ENCODE measurements at regions not wholly inside any gene's neighbourhood (a gene's known extent, or its start where the extent isn't known, plus 50 kb on each side); places are given as distances from the start of the nearest gene placed in this dataset.
A peak's percentile ranks its signal among the peaks of the same experiment; 100 is the strongest.

DNA sequence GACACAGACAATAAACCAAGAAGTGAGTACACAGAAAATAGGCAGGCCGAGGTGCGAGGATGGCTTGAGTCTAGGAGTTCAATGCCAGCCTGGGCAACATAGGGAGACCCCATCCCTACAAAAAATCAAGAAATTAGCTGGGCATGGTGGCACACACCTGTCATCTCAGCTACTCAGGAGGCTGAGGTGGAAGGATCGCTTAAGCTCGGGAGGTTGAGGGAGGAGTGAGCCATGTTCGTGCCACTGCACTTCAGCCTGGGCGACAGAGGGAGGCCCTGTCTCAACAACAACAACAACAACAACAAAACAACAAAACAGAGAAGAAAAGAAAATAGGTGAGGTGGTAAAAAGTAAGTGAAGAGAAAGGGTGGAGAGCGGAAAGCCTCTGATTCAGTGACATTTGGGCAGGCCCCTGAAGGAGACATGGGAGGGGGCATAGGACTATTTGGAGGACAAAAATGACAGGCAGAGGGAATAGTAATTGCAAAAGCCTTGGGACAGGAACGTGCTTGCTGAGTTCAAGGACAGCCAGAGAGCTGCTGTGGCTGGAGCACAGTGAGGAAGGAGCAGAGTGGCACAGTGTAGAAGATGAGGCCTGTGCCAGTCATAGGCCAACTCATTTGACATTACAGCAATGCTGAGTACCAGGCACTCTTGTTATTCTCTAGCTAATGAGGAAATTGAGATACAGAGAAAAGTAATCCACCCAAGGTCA lies 160.6 kb downstream of the VEGFA start (continued):
- TF ChIP-seq, protein P1, sequence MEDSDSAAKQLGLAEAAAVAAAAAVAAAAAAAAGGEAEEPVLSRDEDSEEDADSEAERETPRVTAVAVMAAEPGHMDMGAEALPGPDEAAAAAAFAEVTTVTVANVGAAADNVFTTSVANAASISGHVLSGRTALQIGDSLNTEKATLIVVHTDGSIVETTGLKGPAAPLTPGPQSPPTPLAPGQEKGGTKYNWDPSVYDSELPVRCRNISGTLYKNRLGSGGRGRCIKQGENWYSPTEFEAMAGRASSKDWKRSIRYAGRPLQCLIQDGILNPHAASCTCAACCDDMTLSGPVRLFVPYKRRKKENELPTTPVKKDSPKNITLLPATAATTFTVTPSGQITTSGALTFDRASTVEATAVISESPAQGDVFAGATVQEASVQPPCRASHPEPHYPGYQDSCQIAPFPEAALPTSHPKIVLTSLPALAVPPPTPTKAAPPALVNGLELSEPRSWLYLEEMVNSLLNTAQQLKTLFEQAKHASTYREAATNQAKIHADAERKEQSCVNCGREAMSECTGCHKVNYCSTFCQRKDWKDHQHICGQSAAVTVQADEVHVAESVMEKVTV (CRISPR knock-in tag; IDR thresholded peaks at IDR 0.05) = 0 out of 2 replicates have a peak, but pooled peaks have one; percentile 9
- TF ChIP-seq HNRNPUL1 (IDR thresholded peaks at IDR 0.05; ENCODE audit: low read length) (no peak), HDGF (IDR thresholded peaks at IDR 0.05) (0 out of 2 replicates have a peak, but pooled peaks have one; percentile 33), TGIF2 (CRISPR knock-in tag; IDR thresholded peaks at IDR 0.05) (no peak), E2F3 (CRISPR knock-in tag; IDR thresholded peaks at IDR 0.05) (no peak), KAT7 (CRISPR knock-in tag; IDR thresholded peaks at IDR 0.05; ENCODE audit: borderline replicate concordance) (no peak), JUND (IDR thresholded peaks at IDR 0.05; ENCODE audit: borderline replicate concordance, low read depth, low read length) (no peak), JUND (tag; IDR thresholded peaks at IDR 0.05; ENCODE audit: borderline replicate concordance, low read depth, low read length) (no peak), MCM3 (IDR thresholded peaks at IDR 0.05) (no peak), GABPA (tag; conservative IDR thresholded peaks at IDR 0.05; ENCODE audit: low read depth) (no peak), ZNF707 (CRISPR knock-in tag; conservative IDR thresholded peaks at IDR 0.05) (0 out of 2 replicates have a peak, but pooled peaks have one; percentile 37), HNRNPLL (IDR thresholded peaks at IDR 0.05; ENCODE audit: low read depth, low read length, poor library complexity, severe bottlenecking) (no peak), NFRKB (IDR thresholded peaks at IDR 0.05; ENCODE audit: low read depth) (no peak)
- TF ChIP-seq, protein P2, sequence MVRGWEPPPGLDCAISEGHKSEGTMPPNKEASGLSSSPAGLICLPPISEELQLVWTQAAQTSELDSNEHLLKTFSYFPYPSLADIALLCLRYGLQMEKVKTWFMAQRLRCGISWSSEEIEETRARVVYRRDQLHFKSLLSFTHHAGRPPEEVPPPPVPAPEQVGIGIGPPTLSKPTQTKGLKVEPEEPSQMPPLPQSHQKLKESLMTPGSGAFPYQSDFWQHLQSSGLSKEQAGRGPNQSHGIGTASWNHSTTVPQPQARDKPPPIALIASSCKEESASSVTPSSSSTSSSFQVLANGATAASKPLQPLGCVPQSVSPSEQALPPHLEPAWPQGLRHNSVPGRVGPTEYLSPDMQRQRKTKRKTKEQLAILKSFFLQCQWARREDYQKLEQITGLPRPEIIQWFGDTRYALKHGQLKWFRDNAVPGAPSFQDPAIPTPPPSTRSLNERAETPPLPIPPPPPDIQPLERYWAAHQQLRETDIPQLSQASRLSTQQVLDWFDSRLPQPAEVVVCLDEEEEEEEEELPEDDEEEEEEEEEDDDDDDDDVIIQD (CRISPR knock-in tag; IDR thresholded peaks at IDR 0.05) = no peak
- TF ChIP-seq, protein P3, sequence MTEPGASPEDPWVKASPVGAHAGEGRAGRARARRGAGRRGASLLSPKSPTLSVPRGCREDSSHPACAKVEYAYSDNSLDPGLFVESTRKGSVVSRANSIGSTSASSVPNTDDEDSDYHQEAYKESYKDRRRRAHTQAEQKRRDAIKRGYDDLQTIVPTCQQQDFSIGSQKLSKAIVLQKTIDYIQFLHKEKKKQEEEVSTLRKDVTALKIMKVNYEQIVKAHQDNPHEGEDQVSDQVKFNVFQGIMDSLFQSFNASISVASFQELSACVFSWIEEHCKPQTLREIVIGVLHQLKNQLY (CRISPR knock-in tag; conservative IDR thresholded peaks at IDR 0.05) = no peak
- TF ChIP-seq, protein P4, sequence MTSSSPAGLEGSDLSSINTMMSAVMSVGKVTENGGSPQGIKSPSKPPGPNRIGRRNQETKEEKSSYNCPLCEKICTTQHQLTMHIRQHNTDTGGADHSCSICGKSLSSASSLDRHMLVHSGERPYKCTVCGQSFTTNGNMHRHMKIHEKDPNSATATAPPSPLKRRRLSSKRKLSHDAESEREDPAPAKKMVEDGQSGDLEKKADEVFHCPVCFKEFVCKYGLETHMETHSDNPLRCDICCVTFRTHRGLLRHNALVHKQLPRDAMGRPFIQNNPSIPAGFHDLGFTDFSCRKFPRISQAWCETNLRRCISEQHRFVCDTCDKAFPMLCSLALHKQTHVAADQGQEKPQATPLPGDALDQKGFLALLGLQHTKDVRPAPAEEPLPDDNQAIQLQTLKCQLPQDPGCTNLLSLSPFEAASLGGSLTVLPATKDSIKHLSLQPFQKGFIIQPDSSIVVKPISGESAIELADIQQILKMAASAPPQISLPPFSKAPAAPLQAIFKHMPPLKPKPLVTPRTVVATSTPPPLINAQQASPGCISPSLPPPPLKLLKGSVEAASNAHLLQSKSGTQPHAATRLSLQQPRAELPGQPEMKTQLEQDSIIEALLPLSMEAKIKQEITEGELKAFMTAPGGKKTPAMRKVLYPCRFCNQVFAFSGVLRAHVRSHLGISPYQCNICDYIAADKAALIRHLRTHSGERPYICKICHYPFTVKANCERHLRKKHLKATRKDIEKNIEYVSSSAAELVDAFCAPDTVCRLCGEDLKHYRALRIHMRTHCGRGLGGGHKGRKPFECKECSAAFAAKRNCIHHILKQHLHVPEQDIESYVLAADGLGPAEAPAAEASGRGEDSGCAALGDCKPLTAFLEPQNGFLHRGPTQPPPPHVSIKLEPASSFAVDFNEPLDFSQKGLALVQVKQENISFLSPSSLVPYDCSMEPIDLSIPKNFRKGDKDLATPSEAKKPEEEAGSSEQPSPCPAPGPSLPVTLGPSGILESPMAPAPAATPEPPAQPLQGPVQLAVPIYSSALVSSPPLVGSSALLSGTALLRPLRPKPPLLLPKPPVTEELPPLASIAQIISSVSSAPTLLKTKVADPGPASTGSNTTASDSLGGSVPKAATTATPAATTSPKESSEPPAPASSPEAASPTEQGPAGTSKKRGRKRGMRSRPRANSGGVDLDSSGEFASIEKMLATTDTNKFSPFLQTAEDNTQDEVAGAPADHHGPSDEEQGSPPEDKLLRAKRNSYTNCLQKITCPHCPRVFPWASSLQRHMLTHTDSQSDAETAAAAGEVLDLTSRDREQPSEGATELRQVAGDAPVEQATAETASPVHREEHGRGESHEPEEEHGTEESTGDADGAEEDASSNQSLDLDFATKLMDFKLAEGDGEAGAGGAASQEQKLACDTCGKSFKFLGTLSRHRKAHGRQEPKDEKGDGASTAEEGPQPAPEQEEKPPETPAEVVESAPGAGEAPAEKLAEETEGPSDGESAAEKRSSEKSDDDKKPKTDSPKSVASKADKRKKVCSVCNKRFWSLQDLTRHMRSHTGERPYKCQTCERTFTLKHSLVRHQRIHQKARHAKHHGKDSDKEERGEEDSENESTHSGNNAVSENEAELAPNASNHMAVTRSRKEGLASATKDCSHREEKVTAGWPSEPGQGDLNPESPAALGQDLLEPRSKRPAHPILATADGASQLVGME (CRISPR knock-in tag; IDR thresholded peaks at IDR 0.05) = no peak
- TF ChIP-seq, protein P5, sequence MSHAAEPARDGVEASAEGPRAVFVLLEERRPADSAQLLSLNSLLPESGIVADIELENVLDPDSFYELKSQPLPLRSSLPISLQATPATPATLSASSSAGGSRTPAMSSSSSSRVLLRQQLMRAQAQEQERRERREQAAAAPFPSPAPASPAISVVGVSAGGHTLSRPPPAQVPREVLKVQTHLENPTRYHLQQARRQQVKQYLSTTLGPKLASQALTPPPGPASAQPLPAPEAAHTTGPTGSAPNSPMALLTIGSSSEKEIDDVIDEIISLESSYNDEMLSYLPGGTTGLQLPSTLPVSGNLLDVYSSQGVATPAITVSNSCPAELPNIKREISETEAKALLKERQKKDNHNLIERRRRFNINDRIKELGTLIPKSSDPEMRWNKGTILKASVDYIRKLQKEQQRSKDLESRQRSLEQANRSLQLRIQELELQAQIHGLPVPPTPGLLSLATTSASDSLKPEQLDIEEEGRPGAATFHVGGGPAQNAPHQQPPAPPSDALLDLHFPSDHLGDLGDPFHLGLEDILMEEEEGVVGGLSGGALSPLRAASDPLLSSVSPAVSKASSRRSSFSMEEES (CRISPR knock-in tag; IDR thresholded peaks at IDR 0.05) = no peak; the same call in 1 of the 2 replicates

Measured in K562 (cell line).